ENCODE measurements at regions not wholly inside any gene's neighbourhood (a gene's known extent, or its start where the extent isn't known, plus 50 kb on each side); places are given as distances from the start of the nearest gene placed in this dataset.

- TF ChIP-seq GABPA (IDR thresholded peaks at IDR 0.05; ENCODE audit: low read depth) = no peak
- TF ChIP-seq SPI1 (IDR thresholded peaks at IDR 0.05; ENCODE audit: borderline replicate concordance, low read depth) = no peak
- TF ChIP-seq CTCF (IDR thresholded peaks at IDR 0.05; ENCODE audit: insufficient read depth, low read length) = no peak
- no peak for TF ChIP-seq POLR2AphosphoS5 (IDR thresholded peaks at IDR 0.05; ENCODE audit: low read depth)
- TF ChIP-seq, protein P1, sequence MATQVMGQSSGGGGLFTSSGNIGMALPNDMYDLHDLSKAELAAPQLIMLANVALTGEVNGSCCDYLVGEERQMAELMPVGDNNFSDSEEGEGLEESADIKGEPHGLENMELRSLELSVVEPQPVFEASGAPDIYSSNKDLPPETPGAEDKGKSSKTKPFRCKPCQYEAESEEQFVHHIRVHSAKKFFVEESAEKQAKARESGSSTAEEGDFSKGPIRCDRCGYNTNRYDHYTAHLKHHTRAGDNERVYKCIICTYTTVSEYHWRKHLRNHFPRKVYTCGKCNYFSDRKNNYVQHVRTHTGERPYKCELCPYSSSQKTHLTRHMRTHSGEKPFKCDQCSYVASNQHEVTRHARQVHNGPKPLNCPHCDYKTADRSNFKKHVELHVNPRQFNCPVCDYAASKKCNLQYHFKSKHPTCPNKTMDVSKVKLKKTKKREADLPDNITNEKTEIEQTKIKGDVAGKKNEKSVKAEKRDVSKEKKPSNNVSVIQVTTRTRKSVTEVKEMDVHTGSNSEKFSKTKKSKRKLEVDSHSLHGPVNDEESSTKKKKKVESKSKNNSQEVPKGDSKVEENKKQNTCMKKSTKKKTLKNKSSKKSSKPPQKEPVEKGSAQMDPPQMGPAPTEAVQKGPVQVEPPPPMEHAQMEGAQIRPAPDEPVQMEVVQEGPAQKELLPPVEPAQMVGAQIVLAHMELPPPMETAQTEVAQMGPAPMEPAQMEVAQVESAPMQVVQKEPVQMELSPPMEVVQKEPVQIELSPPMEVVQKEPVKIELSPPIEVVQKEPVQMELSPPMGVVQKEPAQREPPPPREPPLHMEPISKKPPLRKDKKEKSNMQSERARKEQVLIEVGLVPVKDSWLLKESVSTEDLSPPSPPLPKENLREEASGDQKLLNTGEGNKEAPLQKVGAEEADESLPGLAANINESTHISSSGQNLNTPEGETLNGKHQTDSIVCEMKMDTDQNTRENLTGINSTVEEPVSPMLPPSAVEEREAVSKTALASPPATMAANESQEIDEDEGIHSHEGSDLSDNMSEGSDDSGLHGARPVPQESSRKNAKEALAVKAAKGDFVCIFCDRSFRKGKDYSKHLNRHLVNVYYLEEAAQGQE (IDR thresholded peaks at IDR 0.05; ENCODE audit: insufficient replicate concordance, low read depth) = no peak
- no peak overlapping the region for H3K4me3 ChIP-seq (replicated peaks; ENCODE audit: insufficient read depth, low read length)
- no peaks in the 10 kb centered on the region for H3K27me3 ChIP-seq (ENCODE audit: insufficient read depth, poor library complexity, severe bottlenecking)
- H3K27ac ChIP-seq (replicated peaks) = no peak overlapping the region
- no peak for DNase-seq (ENCODE audit: low read depth in 1 of 2, low spot score in 1 of 2)
These were observed 338.2 kb upstream of the DDHD1 start for GRCh38 chr14:53491256-53491883.

GRCh38 chr14:53478174-53478573 is 325.1 kb upstream of the DDHD1 start:
- H3K27ac ChIP-seq (replicated peaks) = no peak overlapping the region
- DNase-seq (ENCODE audit: low read depth in 1 of 2, low spot score in 1 of 2) = no peak
- TF ChIP-seq, protein P1 (IDR thresholded peaks at IDR 0.05; ENCODE audit: insufficient replicate concordance, low read depth) = no peak
- no peak for TF ChIP-seq CTCF (IDR thresholded peaks at IDR 0.05; ENCODE audit: insufficient read depth, low read length)
- TF ChIP-seq SPI1 (IDR thresholded peaks at IDR 0.05; ENCODE audit: borderline replicate concordance, low read depth) = no peak
- no peak for TF ChIP-seq POLR2AphosphoS5 (IDR thresholded peaks at IDR 0.05; ENCODE audit: low read depth)
- no peak for TF ChIP-seq GABPA (IDR thresholded peaks at IDR 0.05; ENCODE audit: low read depth)
- H3K4me3 ChIP-seq (replicated peaks; ENCODE audit: insufficient read depth, low read length) = no peak overlapping the region
- H3K27me3 ChIP-seq (ENCODE audit: insufficient read depth, poor library complexity, severe bottlenecking) = no peaks in the 10 kb centered on the region

DNA sequence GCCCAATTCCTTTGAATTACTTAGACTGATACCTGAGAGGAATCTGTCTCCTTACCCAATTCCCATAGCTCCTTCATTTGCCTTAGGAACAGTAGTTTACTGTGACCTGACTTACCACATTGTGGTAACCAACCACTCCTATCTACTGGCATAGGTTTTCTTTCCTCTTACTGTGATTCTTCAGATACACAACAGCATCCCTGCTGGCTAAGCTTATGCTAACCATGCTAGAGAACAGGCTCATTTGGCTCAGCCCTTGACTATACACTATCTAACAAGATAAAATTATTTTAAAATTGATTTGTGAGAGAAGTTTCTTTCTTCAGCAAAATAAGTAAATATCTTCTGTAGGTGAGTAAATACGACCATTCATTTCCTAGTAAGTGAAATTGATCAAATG is 320.4 kb upstream of the DDHD1 start:
- DNase-seq (ENCODE audit: low read depth in 1 of 2, low spot score in 1 of 2) = no peak
- H3K27ac ChIP-seq (replicated peaks) = no peak overlapping the region
- H3K27me3 ChIP-seq (ENCODE audit: insufficient read depth, poor library complexity, severe bottlenecking) = no peaks in the 10 kb centered on the region
- no peak overlapping the region for H3K4me3 ChIP-seq (replicated peaks; ENCODE audit: insufficient read depth, low read length)
- TF ChIP-seq POLR2AphosphoS5 (IDR thresholded peaks at IDR 0.05; ENCODE audit: low read depth) (no peak), SPI1 (IDR thresholded peaks at IDR 0.05; ENCODE audit: borderline replicate concordance, low read depth) (no peak), CTCF (IDR thresholded peaks at IDR 0.05; ENCODE audit: insufficient read depth, low read length) (no peak), GABPA (IDR thresholded peaks at IDR 0.05; ENCODE audit: low read depth) (no peak)
- TF ChIP-seq, protein P1 (IDR thresholded peaks at IDR 0.05; ENCODE audit: insufficient replicate concordance, low read depth) = no peak

Data from HL-60 (cell line).